ENCODE measurements at regions not wholly inside any gene's neighbourhood (a gene's known extent, or its start where the extent isn't known, plus 50 kb on each side); places are given as distances from the start of the nearest gene placed in this dataset.

GRCh38 chr17:77364941-77365583 is 224.3 kb downstream of the SEC14L1 start (continued):
- TF ChIP-seq, protein P1, sequence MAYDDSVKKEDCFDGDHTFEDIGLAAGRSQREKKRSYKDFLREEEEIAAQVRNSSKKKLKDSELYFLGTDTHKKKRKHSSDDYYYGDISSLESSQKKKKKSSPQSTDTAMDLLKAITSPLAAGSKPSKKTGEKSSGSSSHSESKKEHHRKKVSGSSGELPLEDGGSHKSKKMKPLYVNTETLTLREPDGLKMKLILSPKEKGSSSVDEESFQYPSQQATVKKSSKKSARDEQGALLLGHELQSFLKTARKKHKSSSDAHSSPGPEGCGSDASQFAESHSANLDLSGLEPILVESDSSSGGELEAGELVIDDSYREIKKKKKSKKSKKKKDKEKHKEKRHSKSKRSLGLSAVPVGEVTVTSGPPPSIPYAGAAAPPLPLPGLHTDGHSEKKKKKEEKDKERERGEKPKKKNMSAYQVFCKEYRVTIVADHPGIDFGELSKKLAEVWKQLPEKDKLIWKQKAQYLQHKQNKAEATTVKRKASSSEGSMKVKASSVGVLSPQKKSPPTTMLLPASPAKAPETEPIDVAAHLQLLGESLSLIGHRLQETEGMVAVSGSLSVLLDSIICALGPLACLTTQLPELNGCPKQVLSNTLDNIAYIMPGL (CRISPR knock-in tag; IDR thresholded peaks at IDR 0.05), result no peak
- TF ChIP-seq, protein P2, sequence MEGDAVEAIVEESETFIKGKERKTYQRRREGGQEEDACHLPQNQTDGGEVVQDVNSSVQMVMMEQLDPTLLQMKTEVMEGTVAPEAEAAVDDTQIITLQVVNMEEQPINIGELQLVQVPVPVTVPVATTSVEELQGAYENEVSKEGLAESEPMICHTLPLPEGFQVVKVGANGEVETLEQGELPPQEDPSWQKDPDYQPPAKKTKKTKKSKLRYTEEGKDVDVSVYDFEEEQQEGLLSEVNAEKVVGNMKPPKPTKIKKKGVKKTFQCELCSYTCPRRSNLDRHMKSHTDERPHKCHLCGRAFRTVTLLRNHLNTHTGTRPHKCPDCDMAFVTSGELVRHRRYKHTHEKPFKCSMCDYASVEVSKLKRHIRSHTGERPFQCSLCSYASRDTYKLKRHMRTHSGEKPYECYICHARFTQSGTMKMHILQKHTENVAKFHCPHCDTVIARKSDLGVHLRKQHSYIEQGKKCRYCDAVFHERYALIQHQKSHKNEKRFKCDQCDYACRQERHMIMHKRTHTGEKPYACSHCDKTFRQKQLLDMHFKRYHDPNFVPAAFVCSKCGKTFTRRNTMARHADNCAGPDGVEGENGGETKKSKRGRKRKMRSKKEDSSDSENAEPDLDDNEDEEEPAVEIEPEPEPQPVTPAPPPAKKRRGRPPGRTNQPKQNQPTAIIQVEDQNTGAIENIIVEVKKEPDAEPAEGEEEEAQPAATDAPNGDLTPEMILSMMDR (IDR thresholded peaks at IDR 0.05), result no peak
- no peak for TF ChIP-seq JUN (CRISPR knock-in tag; IDR thresholded peaks at IDR 0.05)
- no peak for TF ChIP-seq TEAD1 (CRISPR knock-in tag; IDR thresholded peaks at IDR 0.05)
- TF ChIP-seq ZNF416 (CRISPR knock-in tag; IDR thresholded peaks at IDR 0.05), result no peak
- no peak for TF ChIP-seq ZNF423 (CRISPR knock-in tag; IDR thresholded peaks at IDR 0.05)
- TF ChIP-seq, protein P3, sequence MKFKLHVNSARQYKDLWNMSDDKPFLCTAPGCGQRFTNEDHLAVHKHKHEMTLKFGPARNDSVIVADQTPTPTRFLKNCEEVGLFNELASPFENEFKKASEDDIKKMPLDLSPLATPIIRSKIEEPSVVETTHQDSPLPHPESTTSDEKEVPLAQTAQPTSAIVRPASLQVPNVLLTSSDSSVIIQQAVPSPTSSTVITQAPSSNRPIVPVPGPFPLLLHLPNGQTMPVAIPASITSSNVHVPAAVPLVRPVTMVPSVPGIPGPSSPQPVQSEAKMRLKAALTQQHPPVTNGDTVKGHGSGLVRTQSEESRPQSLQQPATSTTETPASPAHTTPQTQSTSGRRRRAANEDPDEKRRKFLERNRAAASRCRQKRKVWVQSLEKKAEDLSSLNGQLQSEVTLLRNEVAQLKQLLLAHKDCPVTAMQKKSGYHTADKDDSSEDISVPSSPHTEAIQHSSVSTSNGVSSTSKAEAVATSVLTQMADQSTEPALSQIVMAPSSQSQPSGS (CRISPR knock-in tag; IDR thresholded peaks at IDR 0.05; ENCODE audit: borderline replicate concordance, low read depth), result no peak
- TF ChIP-seq ATF1 (CRISPR knock-in tag; IDR thresholded peaks at IDR 0.05), result no peak
- TF ChIP-seq USF1 (CRISPR knock-in tag; IDR thresholded peaks at IDR 0.05), result no peak
- no peak for TF ChIP-seq ELF4 (CRISPR knock-in tag; IDR thresholded peaks at IDR 0.05; ENCODE audit: low read depth)
- TF ChIP-seq ZNF317 (CRISPR knock-in tag; IDR thresholded peaks at IDR 0.05; ENCODE audit: borderline replicate concordance, low read depth), result no peak
- TF ChIP-seq, protein P4, sequence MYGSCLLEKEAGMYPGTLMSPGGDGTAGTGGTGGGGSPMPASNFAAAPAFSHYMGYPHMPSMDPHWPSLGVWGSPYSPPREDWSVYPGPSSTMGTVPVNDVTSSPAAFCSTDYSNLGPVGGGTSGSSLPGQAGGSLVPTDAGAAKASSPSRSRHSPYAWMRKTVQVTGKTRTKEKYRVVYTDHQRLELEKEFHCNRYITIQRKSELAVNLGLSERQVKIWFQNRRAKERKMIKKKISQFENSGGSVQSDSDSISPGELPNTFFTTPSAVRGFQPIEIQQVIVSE (CRISPR knock-in tag; IDR thresholded peaks at IDR 0.05; ENCODE audit: borderline replicate concordance), result no peak
- TF ChIP-seq ZNF263 (CRISPR knock-in tag; IDR thresholded peaks at IDR 0.05; ENCODE audit: low read depth), result no peak

GRCh38 chr17:77365584-77366186 is 224.9 kb downstream of the SEC14L1 start:
- no peaks in the 10 kb centered on the region for H3K36me3 Mint-ChIP-seq
- H3K27ac Mint-ChIP-seq, result no peak overlapping the region
- CTCF ChIA-PET, result interaction anchor here (2.0 kb wide), 1 partner anchor 64 kb away, joined by 10 read pairs; no protein-coding TSS in a partner anchor
- H3K27me3 Mint-ChIP-seq (ENCODE audit: low read depth), result no peaks in the 10 kb centered on the region
- DNase-seq (ENCODE audit: low spot score) (peak; percentile 2), ATAC-seq (no peak)
- POLR2A ChIA-PET, result interaction anchor here (1.0 kb wide), 1 partner anchor 18 kb away, joined by 3 read pairs; no protein-coding TSS in a partner anchor
- no peak overlapping the region for H3K4me3 Mint-ChIP-seq
- peaks cover 47% of the 10 kb centered on the region for H3K4me1 Mint-ChIP-seq
- no peaks in the 10 kb centered on the region for H3K9me3 Mint-ChIP-seq
- TF ChIP-seq JAZF1 (CRISPR knock-in tag; IDR thresholded peaks at IDR 0.05) (no peak), E2F4 (CRISPR knock-in tag; IDR thresholded peaks at IDR 0.05; ENCODE audit: borderline replicate concordance, low read depth) (no peak)
- TF ChIP-seq, protein P5, sequence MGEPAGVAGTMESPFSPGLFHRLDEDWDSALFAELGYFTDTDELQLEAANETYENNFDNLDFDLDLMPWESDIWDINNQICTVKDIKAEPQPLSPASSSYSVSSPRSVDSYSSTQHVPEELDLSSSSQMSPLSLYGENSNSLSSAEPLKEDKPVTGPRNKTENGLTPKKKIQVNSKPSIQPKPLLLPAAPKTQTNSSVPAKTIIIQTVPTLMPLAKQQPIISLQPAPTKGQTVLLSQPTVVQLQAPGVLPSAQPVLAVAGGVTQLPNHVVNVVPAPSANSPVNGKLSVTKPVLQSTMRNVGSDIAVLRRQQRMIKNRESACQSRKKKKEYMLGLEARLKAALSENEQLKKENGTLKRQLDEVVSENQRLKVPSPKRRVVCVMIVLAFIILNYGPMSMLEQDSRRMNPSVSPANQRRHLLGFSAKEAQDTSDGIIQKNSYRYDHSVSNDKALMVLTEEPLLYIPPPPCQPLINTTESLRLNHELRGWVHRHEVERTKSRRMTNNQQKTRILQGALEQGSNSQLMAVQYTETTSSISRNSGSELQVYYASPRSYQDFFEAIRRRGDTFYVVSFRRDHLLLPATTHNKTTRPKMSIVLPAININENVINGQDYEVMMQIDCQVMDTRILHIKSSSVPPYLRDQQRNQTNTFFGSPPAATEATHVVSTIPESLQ (CRISPR knock-in tag; IDR thresholded peaks at IDR 0.05), result no peak
- TF ChIP-seq, protein P6, sequence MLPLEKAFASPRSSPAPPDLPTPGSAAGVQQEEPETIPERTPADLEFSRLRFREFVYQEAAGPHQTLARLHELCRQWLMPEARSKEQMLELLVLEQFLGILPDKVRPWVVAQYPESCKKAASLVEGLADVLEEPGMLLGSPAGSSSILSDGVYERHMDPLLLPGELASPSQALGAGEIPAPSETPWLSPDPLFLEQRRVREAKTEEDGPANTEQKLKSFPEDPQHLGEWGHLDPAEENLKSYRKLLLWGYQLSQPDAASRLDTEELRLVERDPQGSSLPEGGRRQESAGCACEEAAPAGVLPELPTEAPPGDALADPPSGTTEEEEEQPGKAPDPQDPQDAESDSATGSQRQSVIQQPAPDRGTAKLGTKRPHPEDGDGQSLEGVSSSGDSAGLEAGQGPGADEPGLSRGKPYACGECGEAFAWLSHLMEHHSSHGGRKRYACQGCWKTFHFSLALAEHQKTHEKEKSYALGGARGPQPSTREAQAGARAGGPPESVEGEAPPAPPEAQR (CRISPR knock-in tag; IDR thresholded peaks at IDR 0.05), result no peak
- TF ChIP-seq, protein P7, sequence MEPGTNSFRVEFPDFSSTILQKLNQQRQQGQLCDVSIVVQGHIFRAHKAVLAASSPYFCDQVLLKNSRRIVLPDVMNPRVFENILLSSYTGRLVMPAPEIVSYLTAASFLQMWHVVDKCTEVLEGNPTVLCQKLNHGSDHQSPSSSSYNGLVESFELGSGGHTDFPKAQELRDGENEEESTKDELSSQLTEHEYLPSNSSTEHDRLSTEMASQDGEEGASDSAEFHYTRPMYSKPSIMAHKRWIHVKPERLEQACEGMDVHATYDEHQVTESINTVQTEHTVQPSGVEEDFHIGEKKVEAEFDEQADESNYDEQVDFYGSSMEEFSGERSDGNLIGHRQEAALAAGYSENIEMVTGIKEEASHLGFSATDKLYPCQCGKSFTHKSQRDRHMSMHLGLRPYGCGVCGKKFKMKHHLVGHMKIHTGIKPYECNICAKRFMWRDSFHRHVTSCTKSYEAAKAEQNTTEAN (CRISPR knock-in tag; IDR thresholded peaks at IDR 0.05), result no peak
- TF ChIP-seq, protein P1 (CRISPR knock-in tag; IDR thresholded peaks at IDR 0.05), result no peak

Measured in WTC11 (cell line).